ENCODE measurements at regions not wholly inside any gene's neighbourhood (a gene's known extent, or its start where the extent isn't known, plus 50 kb on each side); places are given as distances from the start of the nearest gene placed in this dataset.

GRCh38 chr11:70622091-70622490, 223.8 kb downstream of the CTTN start:
- no peak for TF ChIP-seq EP300 (IDR thresholded peaks at IDR 0.05; ENCODE audit: low read depth in 2 of 2, low read length in 2 of 2)
- no peak for TF ChIP-seq EP300 (CRISPR knock-in tag; IDR thresholded peaks at IDR 0.05; ENCODE audit: borderline replicate concordance)
- no peak for TF ChIP-seq ZBTB26 (CRISPR knock-in tag; IDR thresholded peaks at IDR 0.05; ENCODE audit: borderline replicate concordance)
- TF ChIP-seq TCF12 (IDR thresholded peaks at IDR 0.05) = no peak
- TF ChIP-seq TCF12 (CRISPR knock-in tag; IDR thresholded peaks at IDR 0.05) = no peak
